H1 (cell line): ENCODE measurements at regions not wholly inside any gene's neighbourhood (a gene's known extent, or its start where the extent isn't known, plus 50 kb on each side); places are given as distances from the start of the nearest gene placed in this dataset.

ENCODE experiments used
- CTCF ChIA-PET: fragments of 300-600 bp; sonication (Branson Sonifier 250); formaldehyde crosslinking; loops from one replicate; lab custom pipeline; 2021; ENCODE audit not compliant: partially characterized antibody; lab: Charles Lee
- POLR2A ChIA-PET: fragments of 300-600 bp; sonication (Branson Sonifier 250); formaldehyde crosslinking; loops from one replicate; lab custom pipeline; 2021; ENCODE audit warnings: inconsistent platforms; ENCODE audit not compliant: partially characterized antibody; lab: Charles Lee
- DNase-seq, 2 experiments: peaks; one replicate each; pipeline versions ENCODE4 v3.0.0 to v3.0.0-alpha.2; 2010 to 2022; ENCODE audit warnings: low spot score in 2 of 2, low read depth in 1 of 2, mixed read lengths in 1 of 2
- FAIRE-seq: peaks from 2 replicates; lab custom pipeline; 2011; peaks lifted over from hg19 to GRCh38; lab: Jason Lieb, UNC
- H2AFZ ChIP-seq: 2 replicates; pipeline ENCODE4 v1.8.1; 2012; ENCODE audit warnings: low read length, inconsistent platforms
- H2AK5ac ChIP-seq: 2 replicates; pipeline ENCODE4 v1.6.1; 2013; ENCODE audit warnings: low read depth, low read length
- H2BK120ac ChIP-seq: replicated peaks from 2 replicates; pipeline ENCODE3; 2013; ENCODE audit warnings: low read depth, low read length, inconsistent platforms
- H2BK12ac ChIP-seq: 2 replicates; pipeline ENCODE4 v1.6.1; 2013; ENCODE audit warnings: low read depth, low read length
- H2BK15ac ChIP-seq: 2 replicates; pipeline ENCODE4 v1.6.1; 2013; ENCODE audit warnings: low read length
- H2BK20ac ChIP-seq: 2 replicates; pipeline ENCODE4 v1.6.1; 2013; ENCODE audit warnings: low read length
- H2BK5ac ChIP-seq: 2 replicates; pipeline ENCODE4 v1.6.1; 2013; ENCODE audit warnings: low read depth, low read length
- H3K14ac ChIP-seq: 2 replicates; pipeline ENCODE4 v1.6.1; 2013; ENCODE audit warnings: inconsistent platforms; ENCODE audit not compliant: insufficient read length
- H3K18ac ChIP-seq: 2 replicates; pipeline ENCODE4 v1.6.1; 2013; ENCODE audit warnings: low read length; ENCODE audit errors: extremely low read depth
- H3K23ac ChIP-seq: 2 replicates; pipeline ENCODE4 v1.6.1; 2013; ENCODE audit warnings: inconsistent platforms; ENCODE audit not compliant: insufficient read length
- H3K23me2 ChIP-seq: 2 replicates; pipeline ENCODE4 v1.6.1; 2013; ENCODE audit warnings: low read depth, low read length
- H3K27ac ChIP-seq: 2 replicates; pipeline ENCODE4 v1.6.1; 2011; ENCODE audit warnings: low read depth, low read length, inconsistent platforms
- H3K27me3 ChIP-seq, 4 experiments: replicated peaks in 1 of 4; 1 replicate in 1 of 4; 2 replicates in 3 of 4; pipeline versions ENCODE4 v1.6.1 to v1.8.1; 2011 to 2013; ENCODE audit warnings: low read length in 3 of 4, mild to moderate bottlenecking in 3 of 4, inconsistent platforms in 2 of 4, mixed read lengths in 2 of 4, moderate library complexity in 1 of 4; ENCODE audit not compliant: control insufficient read depth in 3 of 4, insufficient read depth in 3 of 4; ENCODE audit errors: extremely low read depth in 1 of 4
- H3K36me3 ChIP-seq, 4 experiments: 2 replicates each; pipeline versions ENCODE4 v1.6.1 to v1.8.1; 2011 to 2013; ENCODE audit warnings: mild to moderate bottlenecking in 4 of 4, low read length in 3 of 4, moderate library complexity in 2 of 4, control low read depth in 1 of 4, inconsistent platforms in 1 of 4; ENCODE audit not compliant: insufficient read depth in 4 of 4, control insufficient read depth in 2 of 4
- H3K4ac ChIP-seq: replicated peaks from 2 replicates; pipeline ENCODE3; 2013; ENCODE audit warnings: low read length, low read depth, mixed read lengths, inconsistent platforms; ENCODE audit not compliant: insufficient read length
- H3K4me1 ChIP-seq, 4 experiments: replicated peaks in 1 of 4; 1 replicate in 1 of 4; 2 replicates in 3 of 4; pipeline versions ENCODE4 v1.6.1 to v1.8.1; 2011 to 2013; ENCODE audit warnings: low read length in 3 of 4, inconsistent platforms in 2 of 4, mixed read lengths in 1 of 4; ENCODE audit not compliant: insufficient read depth in 4 of 4, control insufficient read depth in 3 of 4
- H3K4me2 ChIP-seq, 2 experiments: 2 replicates each; pipeline versions ENCODE4 v1.6.1 to v1.8.1; 2011 to 2013; ENCODE audit warnings: low read depth in 2 of 2, low read length in 2 of 2, control low read depth in 1 of 2, inconsistent platforms in 1 of 2, mild to moderate bottlenecking in 1 of 2; ENCODE audit not compliant: insufficient read depth in 1 of 2
- H3K4me3 ChIP-seq, 4 experiments: fragments of 200-600, 300-600 bp in 1 of 4; sonication (generic), shearing (Covaris generic), sonication (Bioruptor Twin) in 1 of 4; 2 replicates each; pipeline versions ENCODE4 v1.5.1 to v1.8.1; 2011 to 2016; ENCODE audit warnings: low read length in 4 of 4, low read depth in 3 of 4, control low read depth in 2 of 4, inconsistent platforms in 2 of 4, mild to moderate bottlenecking in 2 of 4, mixed read lengths in 1 of 4, moderate library complexity in 1 of 4; ENCODE audit not compliant: insufficient read depth in 2 of 4; ENCODE audit errors: extremely low read depth in 1 of 4
- H3K56ac ChIP-seq: replicated peaks from 2 replicates; pipeline ENCODE3; 2013; ENCODE audit warnings: low read depth, mild to moderate bottlenecking, mixed read lengths, low read length, inconsistent platforms; ENCODE audit not compliant: insufficient read length
- H3K79me1 ChIP-seq: 2 replicates; pipeline ENCODE4 v1.6.1; 2013; ENCODE audit warnings: low read depth, low read length, control low read depth
- H3K79me2 ChIP-seq, 2 experiments: 2 replicates each; pipeline versions ENCODE4 v1.6.1 to v1.8.1; 2012 to 2013; ENCODE audit warnings: low read length in 2 of 2, mild to moderate bottlenecking in 2 of 2, inconsistent platforms in 1 of 2; ENCODE audit not compliant: insufficient read depth in 2 of 2, control insufficient read depth in 1 of 2
- H3K9ac ChIP-seq, 4 experiments: replicated peaks in 1 of 4; 1 replicate in 1 of 4; 2 replicates in 3 of 4; pipeline versions ENCODE4 v1.6.1 to v1.8.1; 2011 to 2013; ENCODE audit warnings: low read depth in 3 of 4, low read length in 3 of 4, control low read depth in 2 of 4, mild to moderate bottlenecking in 2 of 4, moderate library complexity in 2 of 4, inconsistent platforms in 1 of 4; ENCODE audit errors: extremely low read depth in 1 of 4
- H3K9me3 ChIP-seq, 2 experiments: 2 replicates each; pipeline versions ENCODE4 v1.6.1 to v1.8.1; 2012 to 2013; ENCODE audit warnings: mild to moderate bottlenecking in 2 of 2, moderate library complexity in 2 of 2, control low read depth in 1 of 2, inconsistent platforms in 1 of 2, low read depth in 1 of 2, low read length in 1 of 2, mixed read lengths in 1 of 2; ENCODE audit not compliant: insufficient read depth in 2 of 2
- H4K20me1 ChIP-seq, 2 experiments: replicated peaks in 1 of 2; 2 replicates each; pipeline versions ENCODE3 to v1.8.1; 2011 to 2013; ENCODE audit warnings: inconsistent platforms in 2 of 2, low read length in 2 of 2, mild to moderate bottlenecking in 1 of 2; ENCODE audit not compliant: insufficient read depth in 2 of 2, control insufficient read depth in 1 of 2
- H4K5ac ChIP-seq: 2 replicates; pipeline ENCODE4 v1.6.1; 2013; ENCODE audit warnings: low read length, low read depth, mixed read lengths, inconsistent platforms; ENCODE audit not compliant: insufficient read length
- H4K8ac ChIP-seq: 2 replicates; pipeline ENCODE4 v1.8.0; 2013; ENCODE audit warnings: mild to moderate bottlenecking, moderate library complexity, low read length, inconsistent platforms; ENCODE audit not compliant: insufficient read depth; ENCODE audit errors: extremely low read depth
- H4K91ac ChIP-seq: replicated peaks from 2 replicates; pipeline ENCODE3; 2013; ENCODE audit warnings: low read length, mixed read lengths, inconsistent platforms; ENCODE audit not compliant: insufficient read length
- BCL11A ChIP-seq, 2 experiments: IDR thresholded peaks; one replicate each; pipeline ENCODE4 v1.6.1; 2011; ENCODE audit warnings: low read depth in 2 of 2, low read length in 2 of 2, mild to moderate bottlenecking in 2 of 2
- BRCA1 ChIP-seq: IDR thresholded peaks from 2 replicates; pipeline ENCODE4 v1.6.1; 2012; ENCODE audit warnings: low read depth, low read length, improper control_type of control experiment
- CEBPB ChIP-seq: IDR thresholded peaks from 2 replicates; pipeline ENCODE4 v1.6.1; 2012; ENCODE audit warnings: low read depth, low read length
- GTF2F1 ChIP-seq: IDR thresholded peaks from 2 replicates; pipeline ENCODE4 v1.6.1; 2012; ENCODE audit warnings: low read depth, low read length, improper control_type of control experiment, borderline replicate concordance
- KDM1A ChIP-seq: fragments of 200-600, 300-600 bp; sonication (generic); IDR thresholded peaks from 2 replicates; pipeline ENCODE4 v1.7.1; 2016; ENCODE audit warnings: mild to moderate bottlenecking, low read length, borderline replicate concordance
- RAD21 ChIP-seq, 2 experiments: IDR thresholded peaks in 1 of 2; conservative IDR thresholded peaks in 1 of 2; 2 replicates each; pipeline ENCODE4 v1.6.1; 2011; ENCODE audit warnings: low read depth in 2 of 2, low read length in 2 of 2, improper control_type of control experiment in 1 of 2, inconsistent platforms in 1 of 2, mild to moderate bottlenecking in 1 of 2, moderate library complexity in 1 of 2
- RNF2 ChIP-seq: fragments of 200-900, 300-1000 bp; sonication (generic); IDR thresholded peaks from 2 replicates; pipeline ENCODE4 v1.7.1; 2016; ENCODE audit warnings: borderline replicate concordance, low read depth, mild to moderate bottlenecking, antibody characterized with exemption, low read length; ENCODE audit not compliant: poor library complexity, severe bottlenecking; ENCODE audit errors: missing control alignments
- SRF ChIP-seq: IDR thresholded peaks from 2 replicates; pipeline ENCODE4 v1.6.1; 2011; ENCODE audit warnings: mild to moderate bottlenecking, low read depth, low read length, moderate library complexity
- TAF7 ChIP-seq: optimal IDR thresholded peaks from 2 replicates; pipeline ENCODE3; 2011; ENCODE audit warnings: low read depth, mild to moderate bottlenecking, inconsistent platforms, low read length, moderate library complexity, borderline replicate concordance
- YY1 ChIP-seq: IDR thresholded peaks from 2 replicates; pipeline ENCODE4 v1.6.1; 2011; ENCODE audit warnings: low read depth, mild to moderate bottlenecking, low read length
- WGBS, 2 experiments: shearing (Covaris generic) in 1 of 2; methylation state at CpG; one replicate each; pipeline versions ENCODE4 v1.1.6 to v1.1.7; 2013 to 2015; ENCODE audit warnings: low lambda C conversion rate in 2 of 2, mixed read lengths in 2 of 2, inconsistent platforms in 1 of 2, low coverage in 1 of 2, missing lambda C conversion rate in 1 of 2; ENCODE audit not compliant: insufficient replicate concordance in 2 of 2, insufficient coverage in 1 of 2, insufficient read length in 1 of 2; ENCODE audit errors: extremely low coverage in 1 of 2, missing lambda C conversion rate in 1 of 2; 5-methylcytosine and 5-hydroxymethylcytosine counted together
- TF ChIP-seq, protein P1 (sequence below), 3 experiments: IDR thresholded peaks; 1 replicate in 2 of 3; 2 replicates in 1 of 3; pipeline versions ENCODE4 v1.5.1 to v1.6.1; 2011; ENCODE audit warnings: low read length in 3 of 3, mild to moderate bottlenecking in 3 of 3, inconsistent platforms in 2 of 3, low read depth in 1 of 3, moderate library complexity in 1 of 3; ENCODE audit not compliant: insufficient read depth in 1 of 3; ENCODE audit errors: control extremely low read depth in 1 of 3

DNA sequence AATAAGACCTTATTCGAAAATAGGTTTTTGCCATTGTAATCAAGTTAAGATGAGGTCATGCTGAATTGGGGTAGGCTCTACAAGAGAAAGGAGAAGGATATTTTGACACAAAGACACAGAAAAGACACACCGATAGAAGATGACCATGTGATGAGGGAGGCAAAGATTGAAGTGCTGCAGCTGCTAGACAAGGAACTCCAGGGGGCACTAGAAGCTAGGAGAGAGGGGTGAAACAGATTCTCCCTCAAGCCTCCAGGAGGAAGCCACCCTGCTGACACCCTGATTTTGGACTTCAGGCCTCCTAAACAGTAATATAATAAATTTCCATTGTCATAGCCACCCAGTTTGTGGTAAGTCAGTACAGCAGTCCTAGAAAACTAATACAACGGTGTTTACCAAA lies 506.8 kb upstream of the CAMK1G start:
- H3K79me1 ChIP-seq, result no peaks in the 10 kb centered on the region
- no peak overlapping the region for H2BK120ac ChIP-seq
- DNase-seq (peak in 1 of 2 experiments; percentile 29), FAIRE-seq (peak; percentile 36)
- H3K27ac ChIP-seq, result no peak overlapping the region
- no peak overlapping the region for H3K56ac ChIP-seq
- H3K4me2 ChIP-seq, result no peak overlapping the region
- no peak overlapping the region for H3K23ac ChIP-seq
- peaks cover 0 to 5% (median 3%) of the 10 kb centered on the region in 4 experiments; a peak in 4 of 7 replicates for H3K4me1 ChIP-seq
- H2BK5ac ChIP-seq, result no peak overlapping the region
- H3K4ac ChIP-seq, result no peak overlapping the region
- no peak overlapping the region for H3K4me3 ChIP-seq
- no peak overlapping the region for H3K9ac ChIP-seq
- H4K20me1 ChIP-seq, result no peaks in the 10 kb centered on the region
- H2BK12ac ChIP-seq, result no peak overlapping the region
- no peak overlapping the region for H2AK5ac ChIP-seq
- H2BK20ac ChIP-seq, result no peak overlapping the region
- H3K9me3 ChIP-seq, result no peaks in the 10 kb centered on the region
- no peaks in the 10 kb centered on the region for H3K23me2 ChIP-seq
- H2BK15ac ChIP-seq, result no peak overlapping the region
- H3K36me3 ChIP-seq, result no peaks in the 10 kb centered on the region
- H4K91ac ChIP-seq, result no peak overlapping the region
- H3K18ac ChIP-seq, result no peak overlapping the region
- H3K79me2 ChIP-seq, result no peaks in the 10 kb centered on the region
- no peaks in the 10 kb centered on the region for H3K27me3 ChIP-seq
- CTCF ChIA-PET, result interaction anchor here (1.0 to 3.0 kb wide), 6 partner anchors 9 to 133 kb away, joined by 3 to 23 read pairs (median 6); no protein-coding TSS in a partner anchor
- POLR2A ChIA-PET, result no interaction called here
- 92% methylated on average over 3 of the region's 3 CpGs; no CpG with 5 or more reads in 1 of the 2 experiments for WGBS, 2 experiments
- H4K8ac ChIP-seq, result no peak overlapping the region
- H3K14ac ChIP-seq, result no peak overlapping the region
- H2AFZ ChIP-seq, result no peak overlapping the region
- H4K5ac ChIP-seq, result no peak overlapping the region
- TF ChIP-seq SRF (no peak), GTF2F1 (no peak), YY1 (no peak), BRCA1 (no peak), CEBPB (no peak), KDM1A (no peak), BCL11A (IDR thresholded peaks at IDR 0.05; ENCODE audit: low read depth in 2 of 2, low read length in 2 of 2) (no peak), RNF2 (no peak), RAD21 (IDR thresholded peaks at IDR 0.05 in 1 of 2, conservative IDR thresholded peaks at IDR 0.05 in 1 of 2; ENCODE audit: low read depth in 2 of 2, low read length in 2 of 2) (peak; percentile 83 to 86), TAF7 (no peak)
- TF ChIP-seq, protein P1, sequence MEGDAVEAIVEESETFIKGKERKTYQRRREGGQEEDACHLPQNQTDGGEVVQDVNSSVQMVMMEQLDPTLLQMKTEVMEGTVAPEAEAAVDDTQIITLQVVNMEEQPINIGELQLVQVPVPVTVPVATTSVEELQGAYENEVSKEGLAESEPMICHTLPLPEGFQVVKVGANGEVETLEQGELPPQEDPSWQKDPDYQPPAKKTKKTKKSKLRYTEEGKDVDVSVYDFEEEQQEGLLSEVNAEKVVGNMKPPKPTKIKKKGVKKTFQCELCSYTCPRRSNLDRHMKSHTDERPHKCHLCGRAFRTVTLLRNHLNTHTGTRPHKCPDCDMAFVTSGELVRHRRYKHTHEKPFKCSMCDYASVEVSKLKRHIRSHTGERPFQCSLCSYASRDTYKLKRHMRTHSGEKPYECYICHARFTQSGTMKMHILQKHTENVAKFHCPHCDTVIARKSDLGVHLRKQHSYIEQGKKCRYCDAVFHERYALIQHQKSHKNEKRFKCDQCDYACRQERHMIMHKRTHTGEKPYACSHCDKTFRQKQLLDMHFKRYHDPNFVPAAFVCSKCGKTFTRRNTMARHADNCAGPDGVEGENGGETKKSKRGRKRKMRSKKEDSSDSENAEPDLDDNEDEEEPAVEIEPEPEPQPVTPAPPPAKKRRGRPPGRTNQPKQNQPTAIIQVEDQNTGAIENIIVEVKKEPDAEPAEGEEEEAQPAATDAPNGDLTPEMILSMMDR (IDR thresholded peaks at IDR 0.05; ENCODE audit: control extremely low read depth in 1 of 3, insufficient read depth in 1 of 3, low read depth in 1 of 3, low read length in 3 of 3), result peak; percentile 28 to 77 (median 63)
